ENCODE measurements at regions not wholly inside any gene's neighbourhood (a gene's known extent, or its start where the extent isn't known, plus 50 kb on each side); places are given as distances from the start of the nearest gene placed in this dataset.

GRCh38 chr2:57549642-57550102, 496.9 kb upstream of the VRK2 start:
- Histone ChIP-seq H3K56ac (replicated peaks; ENCODE audit: insufficient read length, low read depth, low read length) (no peak overlapping the region), H4K5ac (ENCODE audit: insufficient read length, low read depth, low read length) (no peak overlapping the region), H4K91ac (replicated peaks; ENCODE audit: insufficient read length, low read length) (no peak overlapping the region), H3K9ac (replicated peaks in 1 of 4; ENCODE audit: extremely low read depth in 1 of 4, low read depth in 3 of 4, low read length in 3 of 4) (no peak overlapping the region), H2BK20ac (ENCODE audit: low read length) (no peak overlapping the region), H3K23me2 (ENCODE audit: low read depth, low read length) (no peaks in the 10 kb centered on the region), H3K27ac (ENCODE audit: low read depth, low read length) (no peak overlapping the region), H3K36me3 (ENCODE audit: control insufficient read depth in 2 of 4, insufficient read depth in 4 of 4, low read length in 3 of 4) (no peaks in the 10 kb centered on the region), H3K9me3 (ENCODE audit: insufficient read depth in 2 of 2, low read depth in 1 of 2, low read length in 1 of 2) (peaks cover 0 to 10% of the 10 kb centered on the region in 2 experiments; a peak in 1 of 4 replicates), H3K14ac (ENCODE audit: insufficient read length) (no peak overlapping the region), H2AFZ (ENCODE audit: low read length) (no peak overlapping the region), H3K79me2 (ENCODE audit: control insufficient read depth in 1 of 2, insufficient read depth in 2 of 2, low read length in 2 of 2) (no peaks in the 10 kb centered on the region), H2AK5ac (ENCODE audit: low read depth, low read length) (no peak overlapping the region), H3K4me3 (ENCODE audit: extremely low read depth in 1 of 4, insufficient read depth in 2 of 4, low read depth in 3 of 4, low read length in 4 of 4) (no peak overlapping the region), H3K4ac (replicated peaks; ENCODE audit: insufficient read length, low read depth, low read length) (no peak overlapping the region), H3K4me1 (replicated peaks in 1 of 4; ENCODE audit: control insufficient read depth in 3 of 4, insufficient read depth in 4 of 4, low read length in 3 of 4) (peaks cover 0 to 3% (median 0%) of the 10 kb centered on the region in 4 experiments; a peak in 2 of 7 replicates), H2BK120ac (replicated peaks; ENCODE audit: low read depth, low read length) (no peak overlapping the region), H3K4me2 (ENCODE audit: insufficient read depth in 1 of 2, low read depth in 2 of 2, low read length in 2 of 2) (no peak overlapping the region), H3K79me1 (ENCODE audit: low read depth, low read length) (no peaks in the 10 kb centered on the region), H3K23ac (ENCODE audit: insufficient read length) (no peak overlapping the region), H2BK12ac (ENCODE audit: low read depth, low read length) (no peak overlapping the region), H2BK15ac (ENCODE audit: low read length) (no peak overlapping the region), H4K8ac (ENCODE audit: extremely low read depth, insufficient read depth, low read length) (no peak overlapping the region), H2BK5ac (ENCODE audit: low read depth, low read length) (no peak overlapping the region), H3K18ac (ENCODE audit: extremely low read depth, low read length) (no peak overlapping the region), H4K20me1 (replicated peaks in 1 of 2; ENCODE audit: control insufficient read depth in 1 of 2, insufficient read depth in 2 of 2, low read length in 2 of 2) (no peaks in the 10 kb centered on the region), H3K27me3 (replicated peaks in 1 of 4; ENCODE audit: control insufficient read depth in 3 of 4, extremely low read depth in 1 of 4, insufficient read depth in 3 of 4, low read length in 3 of 4) (no peaks in the 10 kb centered on the region)
- FAIRE-seq (no peak), DNase-seq (ENCODE audit: low read depth in 1 of 2, low spot score in 2 of 2) (no peak)
- ChIA-PET POLR2A (ENCODE audit: partially characterized antibody) (no interaction called here), CTCF (ENCODE audit: partially characterized antibody) (interaction anchor here (0.9 to 1.4 kb wide), 6 partner anchors 13 to 898 kb away, joined by 3 to 5 read pairs (median 3); no protein-coding TSS in a partner anchor)
- TF ChIP-seq RAD21 (IDR thresholded peaks at IDR 0.05 in 1 of 2, conservative IDR thresholded peaks at IDR 0.05 in 1 of 2; ENCODE audit: low read depth in 2 of 2, low read length in 2 of 2) (peak; percentile 59 to 69), BRCA1 (IDR thresholded peaks at IDR 0.05; ENCODE audit: low read depth, low read length) (no peak), TAF1 (IDR thresholded peaks at IDR 0.05; ENCODE audit: low read depth, low read length) (no peak)
- TF ChIP-seq, protein P1, sequence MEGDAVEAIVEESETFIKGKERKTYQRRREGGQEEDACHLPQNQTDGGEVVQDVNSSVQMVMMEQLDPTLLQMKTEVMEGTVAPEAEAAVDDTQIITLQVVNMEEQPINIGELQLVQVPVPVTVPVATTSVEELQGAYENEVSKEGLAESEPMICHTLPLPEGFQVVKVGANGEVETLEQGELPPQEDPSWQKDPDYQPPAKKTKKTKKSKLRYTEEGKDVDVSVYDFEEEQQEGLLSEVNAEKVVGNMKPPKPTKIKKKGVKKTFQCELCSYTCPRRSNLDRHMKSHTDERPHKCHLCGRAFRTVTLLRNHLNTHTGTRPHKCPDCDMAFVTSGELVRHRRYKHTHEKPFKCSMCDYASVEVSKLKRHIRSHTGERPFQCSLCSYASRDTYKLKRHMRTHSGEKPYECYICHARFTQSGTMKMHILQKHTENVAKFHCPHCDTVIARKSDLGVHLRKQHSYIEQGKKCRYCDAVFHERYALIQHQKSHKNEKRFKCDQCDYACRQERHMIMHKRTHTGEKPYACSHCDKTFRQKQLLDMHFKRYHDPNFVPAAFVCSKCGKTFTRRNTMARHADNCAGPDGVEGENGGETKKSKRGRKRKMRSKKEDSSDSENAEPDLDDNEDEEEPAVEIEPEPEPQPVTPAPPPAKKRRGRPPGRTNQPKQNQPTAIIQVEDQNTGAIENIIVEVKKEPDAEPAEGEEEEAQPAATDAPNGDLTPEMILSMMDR (IDR thresholded peaks at IDR 0.05; ENCODE audit: control extremely low read depth in 1 of 3, insufficient read depth in 1 of 3, low read depth in 1 of 3, low read length in 3 of 3): peak in 2 of 3 experiments; percentile 22 to 60; a peak in 2 of 4 replicates
- WGBS, 2 experiments (ENCODE audit: extremely low coverage in 1 of 2, insufficient coverage in 1 of 2, insufficient read length in 1 of 2, insufficient replicate concordance in 2 of 2, low coverage in 1 of 2, low lambda C conversion rate in 2 of 2, missing lambda C conversion rate in 1 of 2): 59% methylated on average over 5 of the region's 5 CpGs; no CpG with 5 or more reads in 1 of the 2 experiments

Data from H1 (cell line).